Hepatocyte (in vitro differentiated cells): ENCODE measurements at regions not wholly inside any gene's neighbourhood (a gene's known extent, or its start where the extent isn't known, plus 50 kb on each side); places are given as distances from the start of the nearest gene placed in this dataset.

Source experiments
- CTCF ChIP-seq: fragments of 200-600 bp; sonication (generic); IDR thresholded peaks from 2 replicates; pipeline ENCODE4 v1.5.1; 2016; ENCODE audit warnings: antibody characterized with exemption, mild to moderate bottlenecking; ENCODE audit not compliant: poor library complexity
- EZH2 ChIP-seq: fragments of 200-600 bp; sonication (generic); IDR thresholded peaks from 2 replicates; pipeline ENCODE4 v1.6.1; 2016; ENCODE audit warnings: antibody characterized with exemption, mild to moderate bottlenecking, borderline replicate concordance
- EZH2phosphoT487 ChIP-seq: fragments of 200-600 bp; sonication (generic); IDR thresholded peaks from one replicate; pipeline ENCODE4 v1.6.1; 2018; ENCODE audit warnings: antibody characterized with exemption, mild to moderate bottlenecking, low read depth, moderate library complexity; ENCODE audit not compliant: unreplicated experiment, severe bottlenecking

GRCh38 chr5:39657943-39658342 is 233.2 kb upstream of the DAB2 start:
- no peak for TF ChIP-seq EZH2
- no peak for TF ChIP-seq CTCF
- TF ChIP-seq EZH2phosphoT487: no peak
